Tongue (tissue), 1 donor: ENCODE measurements at regions not wholly inside any gene's neighbourhood (a gene's known extent, or its start where the extent isn't known, plus 50 kb on each side); places are given as distances from the start of the nearest gene placed in this dataset.

Source experiments
- DNase-seq: peaks from one replicate; pipeline ENCODE4 v3.0.0-alpha.2; 2015

- DNase-seq = peak; percentile 60
These were observed 1486.7 kb downstream of the BRD1 start for GRCh38 chr22:48340727-48341709.

DNA sequence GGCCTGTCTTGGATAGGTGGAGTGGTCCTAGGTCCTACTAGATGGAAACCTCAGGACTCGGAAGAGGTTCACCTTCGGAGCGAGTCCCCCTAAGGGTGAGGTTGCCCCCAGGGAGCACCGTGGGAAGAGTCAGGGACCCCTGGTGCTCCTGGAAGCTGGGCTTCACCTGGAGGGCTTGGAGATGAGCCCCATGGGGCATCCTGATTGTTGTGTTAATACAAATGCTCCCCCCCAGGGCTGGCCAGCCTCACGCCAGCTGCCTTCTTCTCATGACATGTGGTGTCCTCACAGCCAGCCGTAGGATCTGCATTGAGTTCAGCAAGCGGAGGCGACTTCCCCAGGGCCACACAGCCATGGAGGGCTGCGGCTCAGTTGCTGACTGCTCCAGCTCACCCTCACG lies 1487.5 kb downstream of the BRD1 start:
- no peak for DNase-seq

GRCh38 chr22:48338793-48339705 lies 1488.6 kb downstream of the BRD1 start:
- no peak for DNase-seq

- no peak for DNase-seq
These were observed 1489.5 kb downstream of the BRD1 start for GRCh38 chr22:48337957-48338792.

DNA sequence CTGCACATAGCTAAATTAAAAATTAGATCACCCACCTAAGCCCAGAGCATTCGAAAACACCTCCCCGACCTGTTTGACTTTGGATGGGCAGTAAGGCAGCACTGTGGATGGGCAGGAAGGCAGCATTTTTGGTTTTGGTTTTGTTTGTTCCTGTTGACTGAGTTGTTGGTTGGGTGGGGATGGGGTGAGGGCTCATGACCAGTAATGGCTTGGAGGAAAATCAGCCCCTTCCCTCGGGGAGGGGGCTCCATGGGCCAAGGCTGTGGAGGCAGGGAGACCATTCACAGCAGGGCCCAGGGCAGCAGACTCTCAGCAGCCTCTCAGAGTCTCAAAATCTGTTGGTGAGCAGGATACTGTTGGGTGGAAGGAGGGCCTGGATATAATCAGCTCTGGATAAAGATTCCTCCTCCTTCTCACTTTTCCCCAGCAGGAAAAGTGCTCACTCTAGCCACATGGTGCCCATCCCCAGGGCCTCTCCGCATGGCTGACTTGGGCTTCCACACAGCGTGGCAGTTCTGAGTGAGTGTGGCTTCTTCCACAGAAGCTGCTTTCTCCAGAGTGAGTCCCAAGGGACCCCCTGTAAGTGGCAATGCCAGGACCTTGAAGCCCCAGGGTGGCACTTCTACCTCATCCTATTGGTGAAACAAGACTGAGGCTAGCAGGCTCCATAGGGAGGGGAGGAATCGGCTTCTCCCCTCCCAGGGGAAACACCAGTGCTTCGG lies 1491.2 kb downstream of the BRD1 start:
- DNase-seq = no peak

GRCh38 chr22:48335442-48336139 lies 1492.1 kb downstream of the BRD1 start:
- DNase-seq = no peak

DNA sequence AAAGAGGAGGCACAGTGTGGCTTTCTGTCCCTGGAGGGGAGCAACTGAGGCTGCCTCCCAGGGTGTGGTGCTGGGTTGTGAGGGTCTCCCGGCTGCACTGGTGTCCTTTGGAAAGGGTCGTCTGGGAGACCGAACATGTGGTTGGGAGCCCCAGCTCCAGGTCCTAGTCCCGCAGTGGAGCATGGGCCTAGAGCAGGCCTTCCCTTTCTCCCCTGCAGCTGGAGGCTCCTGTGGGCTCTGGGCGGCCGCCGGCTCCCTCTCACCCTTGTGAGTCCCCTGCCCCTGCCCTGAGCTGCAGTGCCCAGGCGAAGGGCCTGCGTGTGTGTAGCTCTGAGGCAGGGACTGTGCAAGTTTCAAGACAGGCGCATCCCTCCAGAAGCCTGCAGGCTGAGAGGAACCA lies 1492.7 kb downstream of the BRD1 start:
- DNase-seq = no peak

- no peak for DNase-seq
These were observed 1493.6 kb downstream of the BRD1 start for GRCh38 chr22:48333816-48334735.

DNA sequence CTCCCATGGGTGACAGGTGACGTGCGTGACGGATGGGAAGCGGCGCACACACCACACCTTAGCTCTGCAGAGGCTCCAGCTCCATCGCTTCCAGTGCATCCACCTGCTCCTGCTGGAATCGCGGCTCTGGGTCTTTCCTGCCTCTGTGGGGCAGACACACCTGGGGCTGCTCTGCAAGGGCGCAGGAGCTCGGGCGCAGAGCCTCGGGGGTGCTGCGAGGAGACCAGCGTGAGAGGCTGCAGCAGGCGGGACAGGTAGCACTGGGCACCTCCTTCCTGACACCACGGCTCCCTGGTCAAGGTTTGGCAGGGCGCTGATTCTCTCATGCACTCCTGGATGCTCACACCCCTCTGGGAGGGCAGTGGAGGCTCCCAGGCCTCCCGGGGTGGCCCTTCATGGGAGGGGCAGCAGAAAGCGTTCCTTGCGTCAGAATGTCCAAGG lies 1494.3 kb downstream of the BRD1 start:
- DNase-seq = no peak

DNA sequence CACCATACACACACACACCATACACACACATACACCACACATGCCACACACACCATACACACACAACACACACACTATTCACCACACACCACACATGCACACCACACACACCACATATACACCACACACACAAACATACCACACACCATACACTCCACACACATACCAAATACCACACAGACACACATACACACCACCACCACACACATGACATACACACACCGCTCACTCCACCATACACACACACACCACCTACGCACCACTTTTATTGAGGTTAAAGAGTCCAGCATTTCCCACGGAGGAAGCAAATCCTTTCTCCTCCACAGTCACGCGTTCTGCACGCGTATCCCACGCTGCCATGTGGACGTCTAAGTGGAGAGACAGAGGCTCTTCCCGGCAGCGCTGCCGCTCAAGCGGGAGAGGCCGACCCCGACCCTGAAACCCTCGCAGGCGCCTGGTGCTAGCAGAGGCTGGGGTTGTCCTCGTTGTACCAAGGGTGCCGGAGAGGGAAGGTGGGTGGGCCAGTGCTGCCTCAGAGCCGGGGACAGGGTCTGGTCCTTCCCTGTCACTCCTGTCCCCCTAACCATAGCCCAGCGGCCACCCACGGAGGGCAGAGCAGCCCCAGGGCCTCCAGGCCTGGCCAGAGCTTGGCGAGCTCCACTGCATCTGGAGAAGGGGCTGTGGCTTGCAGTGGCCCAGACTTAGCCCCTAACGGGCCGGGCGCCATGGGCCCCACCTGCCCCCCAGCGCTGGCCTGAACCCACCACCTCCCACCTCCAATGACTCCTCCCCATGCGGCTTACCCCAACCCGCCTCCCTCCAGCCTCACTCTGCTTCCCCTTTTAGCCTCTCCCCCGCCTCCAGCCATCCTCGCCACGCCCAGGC lies 1495.0 kb downstream of the BRD1 start:
- no peak for DNase-seq

- no peak for DNase-seq
These were observed 1495.9 kb downstream of the BRD1 start for GRCh38 chr22:48331691-48332220.

- no peak for DNase-seq
These were observed 1496.4 kb downstream of the BRD1 start for GRCh38 chr22:48331266-48331665.

GRCh38 chr22:48327721-48328120 lies 1500.0 kb downstream of the BRD1 start:
- DNase-seq = no peak

- no peak for DNase-seq
These were observed 1503.9 kb downstream of the BRD1 start for GRCh38 chr22:48323746-48324145.

- DNase-seq = no peak
These were observed 1504.8 kb downstream of the BRD1 start for GRCh38 chr22:48322907-48323306.

- no peak for DNase-seq
These were observed 1505.6 kb downstream of the BRD1 start for GRCh38 chr22:48321986-48322545.

DNA sequence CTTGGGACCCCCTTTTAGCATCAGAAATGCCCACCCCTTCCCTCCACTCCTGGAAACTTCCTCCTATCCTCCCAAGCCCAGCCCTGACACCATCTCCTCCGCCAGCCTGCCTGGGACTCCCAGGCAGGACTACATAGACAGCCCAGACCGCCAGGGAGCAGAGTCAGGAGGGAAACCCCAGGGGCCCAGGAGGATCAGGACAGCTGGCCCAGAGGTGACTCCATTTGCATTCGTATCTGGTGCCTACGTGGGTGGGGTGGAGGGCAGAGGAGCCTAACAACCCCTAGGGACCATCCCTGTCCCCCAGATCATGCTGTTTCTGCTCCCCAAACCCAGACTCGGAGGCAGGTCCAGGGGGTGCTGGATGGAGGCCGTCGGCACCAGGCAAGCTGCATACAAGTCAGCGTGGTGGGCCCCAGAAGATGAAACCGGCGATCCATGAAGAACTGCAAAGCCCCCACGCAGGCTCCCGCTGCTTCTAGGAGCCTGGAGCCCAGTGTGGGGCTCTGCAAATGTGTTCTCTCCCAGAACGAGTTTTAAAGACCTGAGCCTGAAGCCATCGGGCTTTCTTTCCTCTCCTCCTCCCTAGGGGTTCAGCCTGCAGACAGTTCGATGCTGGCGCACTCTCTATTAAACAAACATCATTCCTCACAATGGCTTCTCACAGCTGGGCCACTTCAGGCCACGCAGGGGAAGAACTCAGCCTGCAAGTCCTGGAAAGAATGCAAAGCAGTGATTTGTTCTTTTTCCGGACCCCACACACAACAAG lies 1506.8 kb downstream of the BRD1 start:
- peak; percentile 42 for DNase-seq
